Activated T-helper 2 cell treated with anti-CD3 and anti-CD28 coated beads, Interferon-gamma antibody, Interleukin-2, Interleukin-4, amounts not matched to agents 10 μg/mL and 5 μg/mL and 100 μg/mL, durations not matched to agents 14 hours and 24 hours and 36 hours (primary cell): ENCODE measurements at regions not wholly inside any gene's neighbourhood (a gene's known extent, or its start where the extent isn't known, plus 50 kb on each side); places are given as distances from the start of the nearest gene placed in this dataset.

ENCODE experiments used
- DNase-seq: peaks from one replicate; pipeline ENCODE4 v3.0.0; 2021; ENCODE audit warnings: low spot score
- H3K27ac Mint-ChIP-seq: one replicate; pipeline ENCODE4 v1.8.0; 2021; ENCODE audit warnings: mixed read lengths
- H3K27me3 Mint-ChIP-seq: one replicate; pipeline ENCODE4 v1.8.0; 2021; ENCODE audit warnings: low read depth, mixed read lengths
- H3K36me3 Mint-ChIP-seq: one replicate; pipeline ENCODE4 v1.8.0; 2021; ENCODE audit warnings: low read depth, mixed read lengths
- H3K4me1 Mint-ChIP-seq: one replicate; pipeline ENCODE4 v1.8.0; 2021; ENCODE audit warnings: low read depth, mixed read lengths
- H3K4me3 Mint-ChIP-seq: one replicate; pipeline ENCODE4 v1.8.0; 2021; ENCODE audit warnings: low read depth, mild to moderate bottlenecking, moderate library complexity, mixed read lengths
- H3K9me3 Mint-ChIP-seq: one replicate; pipeline ENCODE4 v1.8.0; 2021; ENCODE audit warnings: mixed read lengths
- intact Hi-C: fragments of 100-400 bp; cut with micrococcal nuclease; formaldehyde crosslinking; loops from one replicate; pipeline ENCODE4 v1.15.1; 2023

DNA sequence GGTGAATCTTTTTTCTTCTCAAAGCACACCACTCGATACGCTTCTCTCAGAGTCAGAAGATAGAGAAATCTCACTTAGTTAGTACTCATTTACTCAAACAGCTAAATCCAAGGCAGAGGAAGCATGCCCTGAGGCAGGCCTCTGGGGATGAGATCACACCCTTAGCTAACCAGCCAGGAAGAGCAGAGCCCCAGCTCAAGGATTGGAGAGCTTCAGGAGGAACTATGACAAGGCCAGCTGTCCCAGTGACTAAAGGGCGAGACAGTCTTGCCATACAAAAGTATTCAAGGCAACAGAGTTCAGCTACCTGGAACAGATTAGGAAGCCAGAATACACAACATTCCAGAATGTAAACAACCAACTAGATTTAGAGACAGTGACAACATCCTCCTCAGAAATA, 197.7 kb upstream of the CCDC196 start:
- H3K9me3 Mint-ChIP-seq, result peaks cover 4% of the 10 kb centered on the region
- no peak for DNase-seq
- no peak overlapping the region for H3K27ac Mint-ChIP-seq
- H3K36me3 Mint-ChIP-seq, result no peaks in the 10 kb centered on the region
- H3K4me3 Mint-ChIP-seq, result no peak overlapping the region
- intact Hi-C loops, result no loop called here
- H3K27me3 Mint-ChIP-seq, result peaks cover 5% of the 10 kb centered on the region
- H3K4me1 Mint-ChIP-seq, result no peaks in the 10 kb centered on the region

DNA sequence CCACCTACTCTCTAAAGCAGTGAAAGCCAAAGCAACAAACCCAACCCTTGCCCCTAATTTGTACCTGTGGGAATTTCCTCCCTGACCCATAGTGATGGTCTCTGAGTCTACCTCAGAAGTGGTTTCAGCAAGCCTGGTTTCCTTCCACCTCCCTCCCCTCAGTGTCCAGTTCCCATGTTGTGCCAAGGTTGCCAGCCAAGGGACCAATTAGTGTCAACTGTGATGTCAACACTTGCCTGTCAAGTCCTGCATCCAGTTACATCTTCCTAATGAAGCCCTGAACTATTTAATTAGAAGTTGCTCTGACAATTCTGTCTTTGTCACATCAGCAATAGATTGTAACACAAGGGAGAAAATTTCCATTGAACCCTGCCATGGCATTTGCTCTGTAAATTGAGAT, 194.4 kb upstream of the CCDC196 start:
- DNase-seq, result no peak
- Mint-ChIP-seq H3K9me3 (peaks cover 4% of the 10 kb centered on the region), H3K27ac (no peak overlapping the region), H3K4me3 (no peak overlapping the region), H3K36me3 (no peaks in the 10 kb centered on the region), H3K4me1 (no peaks in the 10 kb centered on the region), H3K27me3 (peaks cover 5% of the 10 kb centered on the region)
- intact Hi-C loops, result no loop called here

DNA sequence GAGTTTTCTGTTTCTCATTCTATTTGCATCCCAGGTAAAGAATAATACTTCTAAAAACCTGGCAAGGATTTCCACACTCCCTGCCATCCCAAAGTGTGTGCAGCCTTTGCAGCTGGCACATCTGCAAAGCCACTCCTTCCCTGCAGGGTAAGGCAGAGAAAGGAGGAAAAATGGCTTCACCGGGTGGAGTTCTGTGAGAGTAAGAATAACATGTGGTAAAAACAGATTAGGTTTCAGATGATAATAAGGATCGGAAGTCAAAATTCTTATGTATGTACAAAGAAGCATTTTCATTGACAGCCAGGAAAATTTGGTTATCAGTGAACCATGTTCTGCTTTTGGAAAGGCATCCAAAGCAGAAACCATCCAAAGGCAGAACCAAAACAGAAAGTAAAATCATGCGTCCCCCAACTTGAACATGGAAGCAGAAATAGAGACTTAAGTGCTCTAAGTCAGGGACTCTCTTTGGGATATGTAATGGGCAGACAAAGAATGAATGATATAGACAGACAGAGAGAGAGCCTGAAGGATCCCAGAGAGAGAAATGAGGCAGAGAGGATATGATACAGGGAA, 192.6 kb upstream of the CCDC196 start:
- intact Hi-C loops, result no loop called here

GRCh38 chr14:66295386-66295785, 190.8 kb upstream of the CCDC196 start:
- Mint-ChIP-seq H3K27me3 (peaks cover 5% of the 10 kb centered on the region), H3K9me3 (no peaks in the 10 kb centered on the region), H3K36me3 (no peaks in the 10 kb centered on the region), H3K4me3 (no peak overlapping the region), H3K4me1 (no peaks in the 10 kb centered on the region), H3K27ac (no peak overlapping the region)
- no peak for DNase-seq
- intact Hi-C loops, result no loop called here

More for the DNA sequence above, 192.6 kb upstream of the CCDC196 start:
- H3K4me3 Mint-ChIP-seq, result no peak overlapping the region
- peaks cover 1% of the 10 kb centered on the region for H3K9me3 Mint-ChIP-seq
- peaks cover 5% of the 10 kb centered on the region for H3K27me3 Mint-ChIP-seq
- H3K27ac Mint-ChIP-seq, result no peak overlapping the region
- no peak for DNase-seq
- no peaks in the 10 kb centered on the region for H3K4me1 Mint-ChIP-seq
- H3K36me3 Mint-ChIP-seq, result no peaks in the 10 kb centered on the region

DNA sequence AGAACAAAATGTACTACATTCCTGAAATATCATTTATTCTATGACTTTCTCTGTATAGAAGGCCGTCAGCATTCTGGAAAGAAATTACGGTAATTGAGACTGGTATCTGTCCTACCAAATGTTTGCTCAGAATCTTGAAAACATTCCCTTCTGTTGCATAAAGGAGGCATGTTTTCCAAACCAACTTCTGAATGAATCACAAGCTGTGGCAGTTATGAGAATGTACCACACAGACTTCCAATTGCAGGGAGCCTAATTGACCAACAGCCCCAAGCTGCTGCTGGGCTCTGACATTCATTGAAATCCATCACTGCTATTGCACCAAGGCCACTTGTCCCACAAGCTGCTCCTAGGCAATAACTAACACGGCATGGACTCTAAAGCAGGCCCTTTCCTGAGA, 185.3 kb upstream of the CCDC196 start:
- no peak for DNase-seq
- Mint-ChIP-seq H3K4me1 (no peaks in the 10 kb centered on the region), H3K27me3 (no peaks in the 10 kb centered on the region), H3K36me3 (no peaks in the 10 kb centered on the region), H3K27ac (no peak overlapping the region), H3K4me3 (no peak overlapping the region), H3K9me3 (peaks cover 4% of the 10 kb centered on the region)
- intact Hi-C loops, result no loop called here

GRCh38 chr14:66306101-66306500, 180.1 kb upstream of the CCDC196 start:
- H3K27me3 Mint-ChIP-seq, result no peaks in the 10 kb centered on the region
- no peaks in the 10 kb centered on the region for H3K4me1 Mint-ChIP-seq
- H3K36me3 Mint-ChIP-seq, result no peaks in the 10 kb centered on the region
- H3K27ac Mint-ChIP-seq, result no peak overlapping the region
- peaks cover 4% of the 10 kb centered on the region for H3K9me3 Mint-ChIP-seq
- no peak overlapping the region for H3K4me3 Mint-ChIP-seq
- DNase-seq, result no peak
- intact Hi-C loops, result no loop called here

GRCh38 chr14:66311058-66311457, 175.1 kb upstream of the CCDC196 start:
- Mint-ChIP-seq H3K36me3 (no peaks in the 10 kb centered on the region), H3K4me1 (no peaks in the 10 kb centered on the region), H3K27me3 (no peaks in the 10 kb centered on the region), H3K9me3 (no peaks in the 10 kb centered on the region), H3K27ac (no peak overlapping the region), H3K4me3 (no peak overlapping the region)
- no peak for DNase-seq
- intact Hi-C loops, result no loop called here

- H3K4me1 Mint-ChIP-seq, result no peaks in the 10 kb centered on the region
- H3K4me3 Mint-ChIP-seq, result no peak overlapping the region
- no peak overlapping the region for H3K27ac Mint-ChIP-seq
- intact Hi-C loops, result no loop called here
- no peaks in the 10 kb centered on the region for H3K27me3 Mint-ChIP-seq
- H3K9me3 Mint-ChIP-seq, result no peaks in the 10 kb centered on the region
- DNase-seq, result no peak
- H3K36me3 Mint-ChIP-seq, result no peaks in the 10 kb centered on the region
These were observed 174.2 kb upstream of the CCDC196 start for GRCh38 chr14:66311990-66312389.

DNA sequence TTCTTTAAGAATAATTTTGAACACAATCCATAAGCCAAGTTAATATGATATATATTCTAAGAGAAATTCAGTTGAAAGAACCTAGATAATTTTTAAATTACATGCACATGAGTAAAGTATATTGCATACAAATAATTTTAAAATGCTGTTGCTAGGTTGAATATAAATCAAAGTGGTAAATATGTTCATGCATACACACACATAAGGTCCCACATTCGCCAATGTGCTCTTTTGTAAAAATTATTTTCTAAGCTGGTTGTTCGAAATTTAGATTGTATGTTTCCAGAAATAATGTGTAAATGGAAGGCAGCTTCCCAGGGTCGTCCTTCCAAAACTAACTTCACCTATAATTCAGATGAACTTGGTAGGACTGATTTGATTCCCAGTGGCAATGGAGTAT, 173.7 kb upstream of the CCDC196 start:
- H3K36me3 Mint-ChIP-seq, result no peaks in the 10 kb centered on the region
- H3K4me3 Mint-ChIP-seq, result no peak overlapping the region
- H3K27me3 Mint-ChIP-seq, result no peaks in the 10 kb centered on the region
- H3K4me1 Mint-ChIP-seq, result no peaks in the 10 kb centered on the region
- no peak for DNase-seq
- H3K9me3 Mint-ChIP-seq, result peaks cover 4% of the 10 kb centered on the region
- intact Hi-C loops, result no loop called here
- no peak overlapping the region for H3K27ac Mint-ChIP-seq

GRCh38 chr14:66315098-66315497, 171.1 kb upstream of the CCDC196 start:
- H3K36me3 Mint-ChIP-seq, result no peaks in the 10 kb centered on the region
- no peak overlapping the region for H3K4me3 Mint-ChIP-seq
- intact Hi-C loops, result no loop called here
- H3K27ac Mint-ChIP-seq, result no peak overlapping the region
- peaks cover 15% of the 10 kb centered on the region for H3K9me3 Mint-ChIP-seq
- H3K4me1 Mint-ChIP-seq, result no peaks in the 10 kb centered on the region
- DNase-seq, result no peak
- no peaks in the 10 kb centered on the region for H3K27me3 Mint-ChIP-seq

DNA sequence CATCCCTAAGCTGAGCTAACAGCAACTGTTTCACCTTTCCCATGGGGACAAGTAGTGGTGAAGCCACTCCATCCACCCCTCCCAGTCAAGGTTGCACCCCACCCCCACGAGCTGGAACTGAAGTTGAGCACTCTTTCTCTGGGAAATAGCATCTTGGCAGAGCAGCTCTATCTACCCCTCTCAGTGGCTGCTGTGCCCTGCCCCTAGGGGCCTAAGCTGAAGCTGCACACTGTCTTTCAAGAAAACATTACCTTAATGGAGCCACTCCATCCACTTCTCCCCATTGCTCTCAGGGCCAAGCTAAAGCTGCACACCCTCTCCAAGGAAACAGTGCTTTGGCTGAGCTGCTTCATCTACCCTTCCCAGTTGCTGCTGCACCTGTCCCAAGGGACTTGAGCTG, 170.6 kb upstream of the CCDC196 start:
- intact Hi-C loops, result no loop called here
- DNase-seq, result no peak
- Mint-ChIP-seq H3K36me3 (no peaks in the 10 kb centered on the region), H3K4me1 (no peaks in the 10 kb centered on the region), H3K27ac (no peak overlapping the region), H3K4me3 (no peak overlapping the region), H3K9me3 (peaks cover 15% of the 10 kb centered on the region), H3K27me3 (no peaks in the 10 kb centered on the region)

- no peak overlapping the region for H3K27ac Mint-ChIP-seq
- H3K36me3 Mint-ChIP-seq, result no peaks in the 10 kb centered on the region
These were observed 163.6 kb upstream of the CCDC196 start for GRCh38 chr14:66322564-66322963.

DNA sequence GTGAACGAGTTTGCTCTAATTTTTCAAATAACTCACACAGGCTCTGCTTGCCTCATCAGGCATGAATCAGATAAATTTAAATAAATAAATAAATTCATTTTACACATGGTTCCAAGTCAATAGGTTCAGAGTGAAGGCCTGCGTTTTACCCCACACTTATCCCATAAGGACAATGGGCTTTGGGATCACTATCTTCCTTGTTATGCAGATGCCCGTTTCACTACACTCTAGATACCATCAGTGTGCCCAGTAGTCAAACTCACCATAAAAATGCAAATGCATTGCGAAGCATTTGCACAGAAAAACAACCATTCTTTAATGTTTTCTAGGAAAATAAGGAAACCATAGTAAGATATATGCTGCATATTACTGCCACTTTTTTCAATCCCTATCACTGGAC, 155.9 kb upstream of the CCDC196 start:
- Mint-ChIP-seq H3K4me3 (no peak overlapping the region), H3K4me1 (no peaks in the 10 kb centered on the region), H3K27ac (no peak overlapping the region), H3K27me3 (peaks cover 4% of the 10 kb centered on the region), H3K9me3 (no peaks in the 10 kb centered on the region), H3K36me3 (no peaks in the 10 kb centered on the region)
- intact Hi-C loops, result no loop called here
- no peak for DNase-seq

More at GRCh38 chr14:66322564-66322963, 163.6 kb upstream of the CCDC196 start:
- Mint-ChIP-seq H3K4me1 (no peaks in the 10 kb centered on the region), H3K4me3 (no peak overlapping the region), H3K9me3 (peaks cover 9% of the 10 kb centered on the region), H3K27me3 (peaks cover 2% of the 10 kb centered on the region)
- intact Hi-C loops, result no loop called here
- no peak for DNase-seq

GRCh38 chr14:66330916-66331315, 155.3 kb upstream of the CCDC196 start:
- Mint-ChIP-seq H3K9me3 (no peaks in the 10 kb centered on the region), H3K27ac (no peak overlapping the region), H3K4me3 (no peak overlapping the region), H3K4me1 (no peaks in the 10 kb centered on the region), H3K27me3 (peaks cover 4% of the 10 kb centered on the region), H3K36me3 (no peaks in the 10 kb centered on the region)
- no peak for DNase-seq
- intact Hi-C loops, result no loop called here
